ENCODE measurements at regions not wholly inside any gene's neighbourhood (a gene's known extent, or its start where the extent isn't known, plus 50 kb on each side); places are given as distances from the start of the nearest gene placed in this dataset.

GRCh38 chr4:145320294-145320693 is 139.9 kb upstream of the OTUD4 start:
- no peak for TF ChIP-seq REST (IDR thresholded peaks at IDR 0.05; ENCODE audit: low read depth)
- TF ChIP-seq YY1 (IDR thresholded peaks at IDR 0.05; ENCODE audit: low read depth): no peak
- TF ChIP-seq ZBTB7A (IDR thresholded peaks at IDR 0.05; ENCODE audit: low read depth): no peak
- no peak for TF ChIP-seq CEBPB (IDR thresholded peaks at IDR 0.05)
- TF ChIP-seq TEAD4 (IDR thresholded peaks at IDR 0.05): no peak
- TF ChIP-seq TAF1 (IDR thresholded peaks at IDR 0.05; ENCODE audit: low read depth): no peak
- TF ChIP-seq MAX (IDR thresholded peaks at IDR 0.05): no peak
- no peak for TF ChIP-seq EP300 (IDR thresholded peaks at IDR 0.05; ENCODE audit: borderline replicate concordance)
- no peak for TF ChIP-seq RAD21 (IDR thresholded peaks at IDR 0.05; ENCODE audit: low read depth)

Data from Ishikawa (cell line).